Activated CD4-positive, CD25-positive, alpha-beta regulatory T cell treated with anti-CD3 and anti-CD28 coated beads, Interleukin-2, amount 50 U/mL, for 24 hours (primary cell): ENCODE measurements at regions not wholly inside any gene's neighbourhood (a gene's known extent, or its start where the extent isn't known, plus 50 kb on each side); places are given as distances from the start of the nearest gene placed in this dataset.
"Not testable (repeated sequence)": the region's sequence is repeated elsewhere in the genome, so short reads cannot be mapped to it uniquely, and the experiment has no call there.

Experiments used
- ATAC-seq, 2 donors: fragments of 150-1000 bp; cut with Tn5 transposase; one replicate each; pipeline ENCODE4 v1.10.0; 2021; ENCODE audit warnings: mild to moderate bottlenecking in 1 of 2, moderate library complexity in 1 of 2

DNA sequence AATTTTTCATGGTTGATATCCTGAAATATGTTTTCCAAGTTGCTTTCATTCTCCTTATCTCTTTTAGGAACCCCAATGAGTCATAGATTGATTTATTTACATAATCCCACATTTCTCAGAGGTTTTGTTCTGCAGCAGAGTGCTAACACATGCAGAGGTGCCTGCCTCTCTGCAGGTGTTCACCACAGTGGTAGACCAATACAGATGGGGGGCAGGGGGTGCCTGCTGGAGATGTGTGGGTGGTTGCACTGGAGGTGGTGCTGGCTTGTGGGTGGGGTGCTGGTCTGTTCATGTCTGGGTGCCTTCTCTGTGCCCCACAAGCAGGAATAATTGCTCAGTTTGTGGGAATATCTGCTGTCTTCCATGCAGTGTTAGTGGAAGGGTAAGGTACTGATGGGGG is 131.1 kb downstream of the JRKL start:
- ATAC-seq, result no peak

DNA sequence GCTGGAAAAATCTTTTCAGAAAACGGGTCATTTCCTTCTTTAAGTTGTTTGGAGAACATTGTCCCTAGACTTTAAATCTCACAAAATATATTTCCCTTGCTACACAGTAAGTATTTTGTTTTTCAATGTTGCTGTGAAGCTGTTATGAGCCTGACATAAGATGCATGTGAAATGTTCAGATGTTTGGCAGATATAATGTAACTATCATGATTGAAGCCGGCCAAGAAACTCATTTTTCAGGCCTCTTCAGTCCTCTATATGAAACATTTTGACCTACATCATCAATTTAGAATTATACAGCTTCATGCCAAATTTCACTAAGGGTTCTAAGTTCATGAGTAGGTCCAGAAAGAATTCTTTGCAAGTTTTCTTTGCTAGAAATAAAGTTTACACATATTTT is 133.8 kb downstream of the JRKL start:
- ATAC-seq, result no peak

DNA sequence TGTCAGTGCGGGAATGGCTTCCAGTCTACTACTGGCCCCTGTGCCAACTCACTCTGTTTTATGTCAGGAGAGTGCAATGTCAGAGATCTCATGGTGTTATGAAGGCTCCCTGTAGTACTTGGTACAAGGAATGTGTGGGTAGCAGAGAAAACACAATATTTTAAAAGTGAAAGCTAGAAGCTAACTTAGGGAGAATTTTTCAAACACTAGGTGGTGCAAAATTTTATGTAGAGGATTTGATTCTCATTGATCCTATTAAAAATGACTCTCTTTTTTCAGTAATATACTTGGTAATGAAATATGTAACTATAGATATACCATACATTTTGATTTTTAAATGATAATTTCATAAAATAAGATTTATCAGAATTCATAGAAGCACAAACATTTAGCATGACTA is 134.7 kb downstream of the JRKL start:
- ATAC-seq, result no peak

DNA sequence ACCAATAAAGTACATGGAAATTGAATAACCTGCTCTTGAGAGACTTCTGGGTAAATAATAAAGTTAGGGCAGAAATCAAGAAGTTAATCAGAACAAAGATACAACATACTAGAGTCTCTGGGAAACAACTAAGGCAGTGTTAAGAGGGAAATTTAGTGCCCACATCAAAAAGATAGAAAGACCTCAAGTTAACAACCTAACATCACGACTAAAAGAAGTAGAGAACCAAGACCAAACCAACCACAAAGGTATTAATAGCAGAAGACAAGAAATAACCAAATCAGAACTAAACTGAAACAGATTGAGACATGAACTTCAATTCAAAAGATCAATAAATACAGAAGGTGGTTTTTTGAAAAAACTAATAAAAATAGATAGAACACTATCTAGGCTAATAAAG is 140.7 kb downstream of the JRKL start:
- no peak for ATAC-seq

DNA sequence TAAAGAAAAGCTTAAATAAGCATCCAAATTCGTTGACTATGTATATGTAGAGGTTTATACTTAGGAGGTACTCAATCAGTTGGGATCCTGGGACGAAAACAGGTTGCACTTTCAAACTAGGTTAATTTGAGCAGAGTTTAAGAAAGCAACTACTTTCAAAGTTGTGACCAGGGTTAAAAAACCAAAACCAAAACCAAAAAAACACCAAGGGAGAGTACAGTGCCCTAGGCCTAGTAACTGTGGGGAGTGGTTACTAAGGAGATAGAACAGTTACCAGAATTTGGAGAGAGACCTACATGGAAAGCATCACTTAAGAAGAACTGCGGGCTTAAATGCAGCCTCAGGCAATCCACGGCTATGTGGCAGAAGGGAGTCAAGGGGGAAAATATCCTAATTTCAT is 148.3 kb downstream of the JRKL start:
- ATAC-seq, result no peak

DNA sequence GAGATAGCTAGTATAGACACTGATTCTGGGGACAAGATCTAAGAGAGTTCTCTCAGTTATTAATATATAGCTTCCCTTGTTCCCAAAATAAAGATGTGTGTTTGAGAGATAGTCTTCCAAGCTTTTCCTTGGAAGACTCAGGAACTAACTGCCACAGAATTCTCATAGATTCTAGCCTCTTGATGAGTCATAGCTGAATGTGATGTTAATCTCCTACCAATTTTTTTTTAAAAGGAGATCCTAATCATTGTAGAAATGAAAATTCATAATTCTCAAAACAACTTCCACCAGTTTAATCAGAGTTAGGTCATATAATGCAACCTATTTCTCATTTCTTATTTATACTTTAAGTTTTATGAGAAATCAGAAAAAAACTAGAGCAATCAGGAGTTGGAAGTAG is 148.8 kb downstream of the JRKL start:
- no peak for ATAC-seq

DNA sequence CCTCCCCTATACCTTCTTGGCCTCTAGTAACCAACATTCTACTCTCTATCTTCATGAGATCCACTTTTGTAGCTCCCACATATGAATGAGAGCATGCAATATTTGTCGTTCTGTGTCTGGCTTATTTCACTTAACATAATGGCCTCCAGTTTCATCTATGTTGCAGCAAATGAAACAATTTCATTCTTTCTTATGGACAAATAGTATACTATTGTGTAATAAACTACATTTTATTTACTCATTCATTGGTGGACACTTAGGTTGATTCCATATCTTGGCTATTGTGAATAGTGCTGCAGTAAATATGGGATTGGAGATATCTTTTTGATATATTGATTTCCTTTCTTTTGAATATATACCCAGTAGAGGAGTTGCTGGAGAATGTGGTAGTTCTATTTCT is 151.1 kb downstream of the JRKL start:
- ATAC-seq, result no peak

DNA sequence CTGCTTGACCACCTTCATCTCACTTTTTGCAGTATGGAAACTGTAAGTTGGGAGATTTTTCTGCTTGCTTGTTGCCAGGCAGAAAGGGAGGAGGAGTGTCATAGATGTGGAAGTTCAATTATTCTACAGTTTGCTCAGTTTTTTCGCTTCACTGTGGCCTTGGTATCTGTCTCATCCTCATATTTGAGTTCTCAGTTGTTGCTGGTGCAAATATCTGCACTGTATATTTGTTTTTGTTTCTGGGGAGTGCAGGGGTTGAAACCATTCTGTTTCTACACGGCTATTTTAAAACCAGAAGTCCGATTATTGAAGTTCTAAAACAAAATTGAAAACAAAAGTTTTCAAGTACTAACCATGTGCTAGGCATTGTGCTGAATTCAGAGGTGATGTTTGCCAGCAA is 153.4 kb downstream of the JRKL start:
- ATAC-seq, result no peak

DNA sequence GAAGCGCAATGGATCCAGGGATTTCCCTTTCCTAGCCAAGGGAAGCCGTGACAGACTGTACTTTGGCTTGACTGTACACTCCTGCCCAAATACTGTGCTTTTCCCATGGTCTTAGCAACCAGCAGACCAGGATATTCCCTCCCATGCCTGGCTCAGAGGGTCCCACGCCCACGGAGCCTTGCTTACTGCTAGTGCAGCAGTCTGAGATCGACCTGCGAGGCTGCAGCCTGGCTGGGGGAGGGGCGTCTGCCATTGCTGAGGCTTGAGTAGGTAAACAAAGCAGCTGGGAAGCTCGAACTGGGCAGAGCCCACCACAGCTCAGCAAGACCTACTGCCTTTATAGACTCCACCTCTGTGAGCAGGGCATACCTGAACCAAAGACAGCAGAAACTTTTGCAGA is 155.4 kb downstream of the JRKL start:
- ATAC-seq, result not testable (repeated sequence)

DNA sequence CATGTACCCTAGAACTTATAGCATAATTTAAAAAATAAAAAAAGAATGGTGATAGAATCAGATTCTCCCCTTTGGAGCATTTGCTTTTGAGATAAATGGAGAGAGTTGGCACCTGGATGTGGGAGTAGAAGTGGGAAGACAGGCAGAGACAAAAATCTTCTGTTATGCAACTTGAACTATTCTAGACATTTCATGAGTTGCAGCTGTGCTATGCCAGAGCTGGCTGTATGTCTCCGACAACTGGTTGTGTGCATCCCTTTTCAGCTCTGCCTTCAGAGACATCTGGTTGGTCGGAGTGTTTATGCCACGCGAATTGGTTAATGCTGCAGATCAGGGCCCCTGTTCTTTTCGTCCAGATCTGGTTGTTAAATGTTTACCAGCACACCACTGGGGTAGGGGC is 161.3 kb downstream of the JRKL start:
- no peak for ATAC-seq

DNA sequence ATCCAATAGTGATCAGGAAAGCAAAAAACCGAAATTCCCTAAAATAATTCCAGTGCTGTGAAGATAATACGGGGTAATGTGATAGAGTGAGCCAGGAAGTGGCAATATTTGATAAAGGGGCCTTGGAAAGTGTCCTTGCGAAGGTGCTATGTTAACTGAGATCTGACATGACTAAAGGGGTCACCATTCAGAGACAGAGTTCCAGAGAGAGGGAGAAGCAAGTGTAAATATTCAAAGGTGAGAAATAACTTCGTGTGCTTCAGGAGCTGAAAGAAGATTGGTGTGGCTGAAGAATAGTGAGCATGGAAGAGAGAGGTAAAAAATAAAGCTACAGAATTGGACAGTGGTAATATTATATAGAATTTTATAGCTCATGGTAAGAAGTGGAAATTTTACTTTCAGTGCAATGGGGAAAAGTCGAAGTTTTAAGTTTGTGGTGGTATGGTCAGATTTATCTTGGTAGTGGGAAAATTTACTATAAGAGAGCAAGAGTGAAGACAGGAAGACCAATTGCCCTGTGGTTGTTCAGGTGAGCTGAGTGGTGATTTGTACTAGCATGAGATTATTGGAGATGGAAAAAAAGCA is 164.5 kb downstream of the JRKL start:
- no peak for ATAC-seq

DNA sequence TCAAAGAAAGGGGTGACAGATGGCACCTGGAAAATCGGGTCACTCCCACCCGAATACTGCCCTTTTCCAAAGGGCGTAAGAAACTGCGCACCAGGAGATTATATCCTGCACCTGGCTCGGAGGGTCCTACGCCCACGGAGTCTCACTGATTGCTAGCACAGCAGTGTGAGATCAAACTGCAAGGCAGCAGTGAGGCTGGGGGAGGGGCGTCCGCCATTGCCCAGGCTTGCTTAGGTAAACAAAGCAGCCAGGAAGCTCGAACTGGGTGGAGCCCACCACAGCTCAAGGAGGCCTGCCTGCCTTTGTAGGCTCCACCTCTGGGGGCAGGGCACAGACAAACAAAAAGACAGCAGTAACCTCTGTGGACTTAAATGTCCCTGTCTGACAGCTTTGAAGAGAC is 166.0 kb downstream of the JRKL start:
- ATAC-seq, result not testable (repeated sequence)

DNA sequence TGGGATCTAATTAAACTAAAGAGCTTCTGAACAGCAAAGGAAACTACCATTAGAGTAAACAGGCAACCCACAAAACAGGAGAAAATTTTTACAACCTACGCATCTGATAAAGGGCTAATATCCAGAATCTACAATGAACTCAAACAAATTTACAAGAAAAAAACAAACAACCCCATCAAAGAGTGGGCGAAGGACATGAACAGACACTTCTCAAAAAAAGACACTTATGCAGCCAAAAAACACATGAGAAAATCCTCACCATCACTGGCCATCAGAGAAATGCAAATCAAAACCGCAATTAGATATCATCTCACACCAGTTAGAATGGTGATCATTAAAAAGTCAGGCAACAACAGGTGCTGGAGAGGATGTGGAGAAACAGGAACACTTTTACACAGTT is 170.9 kb downstream of the JRKL start:
- ATAC-seq, result not testable (repeated sequence)

DNA sequence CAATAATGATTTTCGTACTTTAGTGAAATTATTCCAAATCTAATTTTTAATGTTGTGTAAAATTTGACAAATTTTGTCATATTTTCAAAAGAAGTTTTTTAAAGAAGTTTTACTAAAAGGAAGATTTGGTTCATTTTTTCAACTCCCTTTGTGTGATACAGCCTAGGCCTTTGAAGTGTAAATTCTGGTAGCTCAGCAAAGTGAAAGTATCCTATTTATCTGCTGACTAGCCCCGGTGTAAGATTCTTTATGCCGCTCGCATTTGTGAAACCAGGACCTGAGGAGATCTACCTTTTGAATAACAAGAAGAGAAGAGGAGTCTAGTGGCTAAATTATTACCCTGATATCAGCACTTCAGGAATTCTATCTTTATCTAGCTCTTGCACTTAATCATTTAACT is 177.4 kb downstream of the JRKL start:
- no peak for ATAC-seq

DNA sequence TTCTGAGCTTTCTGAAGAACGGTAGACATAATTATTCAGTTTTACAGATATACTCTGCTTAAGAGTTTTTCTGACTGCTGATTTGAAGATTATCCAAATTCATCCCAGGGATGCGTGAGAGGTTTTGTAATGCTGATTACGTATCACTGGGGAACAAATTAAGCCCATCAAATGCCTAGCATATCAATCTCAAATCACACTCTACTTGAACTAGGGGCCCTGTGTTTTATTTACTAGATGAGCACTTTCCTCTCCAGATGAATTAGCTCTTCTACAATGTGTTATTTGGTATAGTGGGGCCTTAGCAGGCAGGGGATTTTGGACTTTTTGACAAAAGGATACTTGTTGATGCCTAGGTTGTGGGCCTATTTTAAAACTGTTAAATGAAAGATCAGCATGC is 177.9 kb downstream of the JRKL start:
- ATAC-seq, result no peak

DNA sequence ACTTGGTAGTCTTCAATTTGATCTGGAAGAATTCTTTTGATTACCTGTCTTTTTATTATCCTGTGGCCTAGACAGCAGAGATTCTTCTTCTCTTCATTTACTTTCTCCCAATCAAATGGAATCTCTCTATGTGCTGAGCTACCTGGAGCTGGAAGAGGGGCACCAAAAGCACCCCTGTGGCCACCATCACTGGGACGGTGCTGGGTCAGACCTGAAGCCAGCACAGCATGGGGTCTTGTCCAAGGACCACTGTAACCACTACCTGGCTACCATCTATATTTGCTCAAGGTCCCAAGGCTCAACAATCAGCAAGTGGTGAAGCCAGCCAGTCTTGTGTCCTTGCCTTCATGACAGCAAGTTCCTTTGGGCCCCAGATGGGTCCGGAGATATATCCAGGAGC is 186.6 kb downstream of the JRKL start:
- ATAC-seq, result no peak

DNA sequence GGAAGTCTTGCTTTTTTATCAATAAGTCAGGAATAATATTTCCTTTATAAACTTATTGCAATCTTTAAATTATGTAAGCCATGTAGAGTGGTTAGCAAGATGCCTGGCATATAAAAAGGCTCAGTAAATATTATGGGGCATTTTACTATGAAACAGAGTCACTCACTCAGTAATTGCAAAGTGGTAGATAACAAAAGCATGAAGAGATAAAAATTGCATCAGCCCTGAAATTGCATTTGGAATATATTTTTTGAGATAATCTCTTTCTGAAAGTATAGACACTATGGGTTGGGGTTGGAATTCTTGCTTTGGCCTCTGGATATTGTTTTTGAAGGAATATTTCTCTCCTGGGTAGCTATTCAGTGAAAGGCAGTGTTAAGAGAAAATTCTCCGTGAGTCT is 188.6 kb downstream of the JRKL start:
- no peak for ATAC-seq

DNA sequence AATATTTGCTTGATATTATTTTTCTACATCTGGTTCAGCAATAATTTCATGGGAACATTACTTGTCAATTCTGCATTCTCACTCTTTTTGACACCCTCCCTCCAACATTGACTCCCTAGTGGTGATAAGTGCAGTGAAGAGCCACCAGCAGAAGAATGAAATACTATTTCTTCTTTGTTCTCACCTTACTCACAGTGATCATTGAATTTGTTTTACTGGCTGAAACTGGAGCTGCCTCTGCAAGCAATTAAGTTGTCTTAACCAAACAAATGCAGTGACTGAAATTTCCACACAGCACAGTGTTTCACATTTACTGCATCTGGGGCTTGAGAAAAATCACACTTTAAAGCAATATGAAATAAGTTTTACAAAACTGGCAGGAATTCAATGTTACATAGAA is 189.8 kb downstream of the JRKL start:
- no peak for ATAC-seq

DNA sequence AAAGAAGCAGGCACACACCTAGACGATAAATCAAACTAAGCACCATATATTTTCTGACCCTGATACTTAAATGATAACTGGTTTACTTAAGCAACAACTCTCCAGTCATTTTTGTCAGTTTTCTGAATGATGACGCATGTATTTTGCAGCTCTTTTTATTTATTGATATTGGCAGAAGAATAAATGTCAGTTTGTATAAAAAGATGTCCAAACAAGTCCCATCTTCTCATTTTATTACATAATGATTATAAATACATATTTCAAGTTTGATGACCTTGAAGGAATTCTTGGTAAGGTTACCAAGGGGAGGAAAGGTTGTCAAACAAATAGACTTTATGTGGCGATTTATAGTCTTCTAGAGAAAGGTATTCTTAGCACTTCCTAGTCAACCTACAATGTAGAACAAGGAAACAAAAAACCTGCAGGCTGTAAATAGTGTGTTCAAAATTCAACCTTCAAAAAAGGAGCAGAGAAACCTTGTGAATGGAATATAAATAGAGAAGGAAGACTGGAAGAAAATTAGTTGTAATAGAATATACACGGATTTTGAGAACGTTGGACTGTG is 190.7 kb downstream of the JRKL start:
- no peak for ATAC-seq

DNA sequence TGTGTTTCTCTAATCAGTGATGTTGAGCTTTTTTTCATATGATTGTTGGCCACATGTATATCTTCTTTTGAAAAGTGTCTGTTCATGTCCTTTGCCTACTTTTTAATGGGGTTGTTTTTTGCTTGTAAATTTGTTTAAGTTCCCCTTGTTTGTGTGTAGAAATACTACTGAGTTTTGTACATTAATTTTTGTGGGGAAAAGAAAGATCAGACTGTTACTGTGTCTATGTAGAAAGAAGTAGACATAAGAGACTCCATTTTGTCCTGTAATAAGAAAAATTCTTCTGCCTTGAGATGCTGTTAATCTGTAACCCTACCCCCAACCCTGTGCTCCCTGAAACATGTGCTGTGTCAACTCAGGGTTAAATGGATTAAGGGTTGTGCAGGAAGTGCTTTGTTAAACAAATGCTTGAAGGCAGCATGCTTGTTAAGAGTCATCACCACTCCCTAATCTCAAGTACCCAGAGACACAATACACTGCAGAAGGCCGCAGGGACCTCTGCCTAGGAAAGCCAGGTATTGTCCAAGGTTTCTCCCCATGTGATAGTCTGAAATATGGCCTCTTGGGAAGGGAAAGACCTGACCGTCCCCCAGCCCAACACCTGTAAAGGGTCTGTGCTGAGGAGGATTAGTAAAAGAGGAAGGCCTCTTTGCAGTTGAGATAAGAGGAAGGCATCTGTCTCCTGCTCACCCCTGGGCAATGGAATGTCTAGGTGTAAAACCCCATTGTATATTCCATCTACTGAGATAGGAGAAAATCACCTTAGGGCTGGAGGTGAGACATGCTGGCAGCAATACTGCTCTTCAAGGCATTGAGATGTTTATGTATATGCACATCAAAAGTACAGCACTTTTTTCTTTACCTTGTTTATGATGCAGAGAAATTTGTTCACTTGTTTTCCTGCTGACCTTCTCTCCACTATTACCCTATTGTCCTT is 196.4 kb downstream of the JRKL start:
- not testable (repeated sequence) for ATAC-seq

DNA sequence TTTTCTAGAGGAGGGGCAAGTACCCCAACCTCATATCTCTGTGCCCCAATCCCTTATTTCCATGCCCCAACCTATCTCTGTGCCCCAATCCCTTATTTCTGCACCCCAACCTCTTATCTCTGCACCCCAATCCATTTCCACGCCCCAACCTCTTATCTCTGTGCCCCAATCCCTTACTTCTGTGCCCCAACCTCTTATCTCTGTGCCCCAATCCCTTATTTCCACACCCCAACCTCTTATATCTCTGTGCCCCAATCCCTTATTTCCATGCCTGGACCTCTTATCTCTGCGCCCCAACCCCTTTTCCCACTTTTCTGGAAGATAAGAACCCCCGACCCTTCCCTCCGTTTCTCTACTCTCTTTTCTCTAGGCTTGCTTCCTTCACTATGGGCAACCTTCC is 199.0 kb downstream of the JRKL start:
- not testable (repeated sequence) for ATAC-seq

DNA sequence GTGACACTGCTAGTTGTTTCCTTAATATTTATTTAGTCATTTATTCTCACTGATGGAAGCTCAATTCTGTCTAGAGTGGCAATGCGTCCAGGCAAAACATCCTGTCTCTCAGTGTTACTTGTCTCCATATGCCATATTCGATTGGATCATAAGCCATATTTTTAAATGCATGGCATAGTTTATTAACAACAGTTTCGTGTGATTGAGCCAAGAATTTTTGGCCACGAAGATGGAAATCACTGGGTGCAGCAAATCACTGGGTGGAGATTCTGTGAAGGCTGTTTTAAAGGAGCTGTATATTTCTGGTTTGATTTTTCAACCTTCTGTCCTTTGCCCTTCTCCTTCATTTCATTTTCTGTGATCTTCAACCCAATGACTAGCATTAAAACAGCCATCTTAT is 205.2 kb downstream of the JRKL start:
- ATAC-seq, result no peak

DNA sequence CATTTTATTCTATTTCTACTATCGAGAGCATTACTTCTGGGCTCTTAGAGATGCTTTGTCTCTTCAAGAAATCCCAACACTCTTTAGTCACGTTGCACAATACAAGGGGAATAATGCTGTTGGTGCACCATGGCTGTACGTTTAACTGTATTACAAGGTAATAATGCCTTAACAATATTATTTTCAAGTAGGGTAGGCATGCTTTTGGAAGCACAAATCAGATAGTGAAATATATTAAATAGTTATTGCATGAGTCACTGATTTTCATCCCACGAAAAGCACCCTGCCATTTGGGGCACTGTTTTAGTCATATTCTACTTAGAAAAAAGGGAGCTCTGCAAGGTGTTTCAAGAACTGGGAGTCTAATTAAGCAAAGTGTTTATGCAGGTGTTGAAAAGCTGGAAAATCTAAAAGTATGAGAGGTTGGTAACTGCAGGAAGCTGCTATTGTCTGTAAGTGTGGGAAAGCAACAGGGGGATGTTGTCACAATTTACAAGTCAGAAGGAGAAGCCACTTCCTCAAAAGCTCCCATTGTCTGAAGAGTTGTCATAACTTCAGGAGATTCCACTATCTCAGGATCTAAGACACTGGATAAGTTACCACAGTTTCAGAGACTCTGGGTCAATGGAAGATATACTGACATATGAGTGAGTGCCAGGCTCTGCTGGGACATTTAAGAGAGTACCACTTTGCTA is 218.2 kb downstream of the JRKL start:
- no peak for ATAC-seq

DNA sequence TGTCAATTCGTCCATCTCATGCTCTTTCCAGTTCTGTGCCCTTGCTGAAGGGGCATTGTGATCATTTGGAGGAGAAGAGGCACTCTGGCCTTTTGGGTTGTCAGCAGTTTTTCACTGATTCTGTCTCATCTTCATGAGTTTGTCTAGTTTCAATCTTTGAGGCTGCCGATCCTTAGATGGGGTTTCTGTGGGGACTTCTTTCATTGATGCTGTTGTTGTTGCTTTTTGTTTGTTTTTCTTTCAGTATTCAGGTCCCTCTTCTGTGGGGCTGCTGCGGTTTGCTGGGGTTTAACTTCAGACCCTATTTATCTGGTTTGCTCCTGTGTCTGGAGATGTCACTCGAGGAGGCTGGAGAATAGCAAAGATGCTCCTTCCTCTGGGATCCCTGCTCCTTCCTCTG is 224.3 kb downstream of the JRKL start:
- ATAC-seq, result no peak
